DMS79 treated with DMSO at 0.1 percent for 48 hours (cell line): ENCODE measurements at regions not wholly inside any gene's neighbourhood (a gene's known extent, or its start where the extent isn't known, plus 50 kb on each side); places are given as distances from the start of the nearest gene placed in this dataset.
"Not testable (repeated sequence)": the region's sequence is repeated elsewhere in the genome, so short reads cannot be mapped to it uniquely, and the experiment has no call there.

Experiments used
- DNase-seq: peaks from one replicate; lab custom pipeline; 2025; lab: John Stamatoyannopoulos, UW

- no peak for DNase-seq
Measured at GRCh38 chr19:41495589-41495988, 52.6 kb downstream of the ERICH4 start.

- no peak for DNase-seq
Measured at GRCh38 chr19:41499899-41500298, 56.9 kb downstream of the ERICH4 start.

- DNase-seq, result no peak
Measured at GRCh38 chr19:41500443-41500842, 57.5 kb downstream of the ERICH4 start.

- no peak for DNase-seq
Measured at GRCh38 chr19:41501854-41502253, 58.9 kb downstream of the ERICH4 start.

- DNase-seq, result no peak
Measured at GRCh38 chr19:41505105-41505504, 62.1 kb downstream of the ERICH4 start.

GRCh38 chr19:41510484-41510883, 65.5 kb upstream of the CEACAM21 start:
- DNase-seq, result no peak

GRCh38 chr19:41511628-41512027, 64.3 kb upstream of the CEACAM21 start:
- DNase-seq, result no peak

GRCh38 chr19:41515015-41515652, 60.8 kb upstream of the CEACAM21 start:
- DNase-seq, result no peak

- not testable (repeated sequence) for DNase-seq
Measured at GRCh38 chr19:41516292-41517171, 59.4 kb upstream of the CEACAM21 start.

GRCh38 chr19:41518141-41518540, 57.8 kb upstream of the CEACAM21 start:
- DNase-seq, result no peak

GRCh38 chr19:41521138-41521930, 54.6 kb upstream of the CEACAM21 start:
- DNase-seq, result not testable (repeated sequence)

- DNase-seq, result peak; percentile 3
Measured at GRCh38 chr19:41521931-41522555, 53.9 kb upstream of the CEACAM21 start.

- no peak for DNase-seq
Measured at GRCh38 chr19:41525989-41526388, 50.0 kb upstream of the CEACAM21 start.
